ENCODE measurements at regions not wholly inside any gene's neighbourhood (a gene's known extent, or its start where the extent isn't known, plus 50 kb on each side); places are given as distances from the start of the nearest gene placed in this dataset.

- H3K27ac ChIP-seq = no peak overlapping the region
- intact Hi-C loops (cut with DNase I) = no loop called here
- ATAC-seq = peak in 1 of 2 donors; percentile 21
- DNase-seq = no peak
- no peak for TF ChIP-seq CTCF (IDR thresholded peaks at IDR 0.05)
- no peaks in the 10 kb centered on the region for H3K4me1 ChIP-seq
- no peaks in the 10 kb centered on the region for H3K27me3 ChIP-seq (ENCODE audit: low read depth)
- H3K36me3 ChIP-seq = no peaks in the 10 kb centered on the region
- H3K4me3 ChIP-seq = no peak overlapping the region
- no peaks in the 10 kb centered on the region for H3K9me3 ChIP-seq
These were observed 128.3 kb upstream of the CCNH start for GRCh38 chr5:87541033-87541432.

- Histone ChIP-seq H3K9me3 (no peaks in the 10 kb centered on the region), H3K4me1 (no peaks in the 10 kb centered on the region), H3K27ac (no peak overlapping the region), H3K36me3 (no peaks in the 10 kb centered on the region), H3K4me3 (no peak overlapping the region), H3K27me3 (ENCODE audit: low read depth) (no peaks in the 10 kb centered on the region)
- TF ChIP-seq CTCF (IDR thresholded peaks at IDR 0.05) = no peak
- intact Hi-C loops (cut with DNase I) = no loop called here
- DNase-seq = no peak
- ATAC-seq = no peak
These were observed 127.1 kb upstream of the CCNH start for GRCh38 chr5:87539839-87540238.

GRCh38 chr5:87536365-87536764, 123.6 kb upstream of the CCNH start:
- no peak overlapping the region for H3K27ac ChIP-seq
- H3K4me1 ChIP-seq = no peaks in the 10 kb centered on the region
- TF ChIP-seq CTCF (IDR thresholded peaks at IDR 0.05) = no peak
- H3K9me3 ChIP-seq = no peaks in the 10 kb centered on the region
- DNase-seq (no peak), ATAC-seq (no peak)
- intact Hi-C loops (cut with DNase I) = no loop called here
- H3K27me3 ChIP-seq (ENCODE audit: low read depth) = no peaks in the 10 kb centered on the region
- H3K36me3 ChIP-seq = no peaks in the 10 kb centered on the region
- H3K4me3 ChIP-seq = no peak overlapping the region

GRCh38 chr5:87535706-87536105, 123.0 kb upstream of the CCNH start:
- ATAC-seq (no peak), DNase-seq (no peak)
- intact Hi-C loops (cut with DNase I) = no loop called here

GRCh38 chr5:87529486-87530076, 116.9 kb upstream of the CCNH start:
- intact Hi-C loops (cut with DNase I) = no loop called here
- no peak for TF ChIP-seq CTCF (IDR thresholded peaks at IDR 0.05)
- no peak for ATAC-seq
- DNase-seq = no peak
- Histone ChIP-seq H3K36me3 (no peaks in the 10 kb centered on the region), H3K27me3 (ENCODE audit: low read depth) (no peaks in the 10 kb centered on the region), H3K9me3 (no peaks in the 10 kb centered on the region), H3K27ac (no peak overlapping the region), H3K4me1 (no peaks in the 10 kb centered on the region), H3K4me3 (no peak overlapping the region)

More at GRCh38 chr5:87535706-87536105, 123.0 kb upstream of the CCNH start:
- Histone ChIP-seq H3K27me3 (ENCODE audit: low read depth) (no peaks in the 10 kb centered on the region), H3K9me3 (no peaks in the 10 kb centered on the region), H3K27ac (no peak overlapping the region), H3K36me3 (no peaks in the 10 kb centered on the region), H3K4me1 (no peaks in the 10 kb centered on the region), H3K4me3 (no peak overlapping the region)
- no peak for TF ChIP-seq CTCF (IDR thresholded peaks at IDR 0.05)

Data from lower lobe of right lung (tissue), 2 donors.